Upper lobe of right lung (tissue), 1 donor: ENCODE measurements at regions not wholly inside any gene's neighbourhood (a gene's known extent, or its start where the extent isn't known, plus 50 kb on each side); places are given as distances from the start of the nearest gene placed in this dataset.

Experiments used
- ATAC-seq: fragments of 200-7000 bp; cut with Tn5 transposase; one replicate; pipeline ENCODE4 v1.9.1; 2020; ENCODE audit warnings: mild to moderate bottlenecking, moderate library complexity
- DNase-seq: peaks from one replicate; pipeline ENCODE4 v3.0.0-alpha.2; 2020
- H3K27ac ChIP-seq: fragments of 200-600 bp; one replicate; pipeline ENCODE4 v1.8.0; 2022
- H3K27me3 ChIP-seq: fragments of 200-600 bp; one replicate; pipeline ENCODE4 v1.8.0; 2022; ENCODE audit warnings: mild to moderate bottlenecking
- H3K36me3 ChIP-seq: fragments of 200-600 bp; one replicate; pipeline ENCODE4 v1.8.0; 2022
- H3K4me1 ChIP-seq: fragments of 200-600 bp; one replicate; pipeline ENCODE4 v1.8.0; 2022
- H3K4me3 ChIP-seq: fragments of 200-600 bp; one replicate; pipeline ENCODE4 v1.8.0; 2022; ENCODE audit warnings: mild to moderate bottlenecking
- H3K9me3 ChIP-seq: fragments of 200-600 bp; one replicate; pipeline ENCODE4 v1.8.0; 2022
- intact Hi-C: fragments of 100-400 bp; cut with DNase I; formaldehyde crosslinking; loops from one replicate; pipeline ENCODE4 v1.11.0; 2022
- TF ChIP-seq, protein P1 (sequence below): fragments of 200-600 bp; IDR thresholded peaks from one replicate; pipeline ENCODE4 v1.8.0; 2022; ENCODE audit warnings: antibody characterized with exemption
- donor health status: DM: no; HTN: yes; CAD: no; lungs with severe emphysema.

DNA sequence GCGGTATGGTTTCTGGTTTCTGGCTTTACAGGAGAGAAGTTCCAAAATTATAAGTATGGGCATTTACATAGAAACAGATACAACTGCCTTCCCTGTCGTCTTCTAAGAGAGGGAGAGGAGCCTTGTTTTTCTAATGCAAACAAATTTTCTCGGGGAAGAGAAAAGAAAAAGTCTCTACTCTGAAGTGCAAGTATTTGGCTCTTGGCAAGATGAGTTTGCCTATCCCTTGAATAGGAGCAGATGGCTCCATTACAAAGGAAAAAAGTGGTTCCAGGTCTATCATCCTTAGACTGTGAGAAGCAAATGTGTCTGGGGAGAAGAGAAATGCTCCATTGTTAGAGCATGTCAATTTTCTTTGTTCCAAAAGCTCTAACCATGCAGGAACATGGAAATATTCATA is 455.6 kb downstream of the BUD13 start:
- intact Hi-C loops = no loop called here
- H3K9me3 ChIP-seq = no peaks in the 10 kb centered on the region
- peaks cover 17% of the 10 kb centered on the region for H3K4me1 ChIP-seq
- no peak overlapping the region for H3K4me3 ChIP-seq
- H3K36me3 ChIP-seq = no peaks in the 10 kb centered on the region
- H3K27ac ChIP-seq = no peak overlapping the region
- H3K27me3 ChIP-seq = no peaks in the 10 kb centered on the region
- DNase-seq = no peak
- ATAC-seq = no peak
- TF ChIP-seq, protein P1, sequence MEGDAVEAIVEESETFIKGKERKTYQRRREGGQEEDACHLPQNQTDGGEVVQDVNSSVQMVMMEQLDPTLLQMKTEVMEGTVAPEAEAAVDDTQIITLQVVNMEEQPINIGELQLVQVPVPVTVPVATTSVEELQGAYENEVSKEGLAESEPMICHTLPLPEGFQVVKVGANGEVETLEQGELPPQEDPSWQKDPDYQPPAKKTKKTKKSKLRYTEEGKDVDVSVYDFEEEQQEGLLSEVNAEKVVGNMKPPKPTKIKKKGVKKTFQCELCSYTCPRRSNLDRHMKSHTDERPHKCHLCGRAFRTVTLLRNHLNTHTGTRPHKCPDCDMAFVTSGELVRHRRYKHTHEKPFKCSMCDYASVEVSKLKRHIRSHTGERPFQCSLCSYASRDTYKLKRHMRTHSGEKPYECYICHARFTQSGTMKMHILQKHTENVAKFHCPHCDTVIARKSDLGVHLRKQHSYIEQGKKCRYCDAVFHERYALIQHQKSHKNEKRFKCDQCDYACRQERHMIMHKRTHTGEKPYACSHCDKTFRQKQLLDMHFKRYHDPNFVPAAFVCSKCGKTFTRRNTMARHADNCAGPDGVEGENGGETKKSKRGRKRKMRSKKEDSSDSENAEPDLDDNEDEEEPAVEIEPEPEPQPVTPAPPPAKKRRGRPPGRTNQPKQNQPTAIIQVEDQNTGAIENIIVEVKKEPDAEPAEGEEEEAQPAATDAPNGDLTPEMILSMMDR = no peak

DNA sequence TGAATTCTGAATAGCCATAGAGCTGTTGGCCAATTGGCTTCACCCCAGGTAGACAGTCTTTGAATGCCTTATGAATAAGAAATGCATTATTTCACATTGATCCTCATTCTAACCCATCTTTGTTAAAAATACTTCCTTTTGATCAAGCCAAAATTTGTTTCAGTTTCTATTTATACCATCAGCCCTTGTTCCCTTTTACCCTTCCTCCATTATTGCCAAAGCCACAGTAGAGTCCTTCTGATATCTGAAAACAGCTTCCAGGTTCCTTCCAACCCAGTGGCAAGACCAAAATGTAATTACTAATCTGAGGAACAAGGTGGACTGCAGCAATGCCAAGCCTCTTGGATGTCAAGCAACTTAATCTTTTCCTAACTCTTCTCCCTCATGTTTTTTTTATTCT is 458.8 kb downstream of the BUD13 start:
- Histone ChIP-seq H3K4me3 (no peak overlapping the region), H3K27me3 (no peaks in the 10 kb centered on the region), H3K4me1 (peaks cover 18% of the 10 kb centered on the region), H3K27ac (no peak overlapping the region), H3K9me3 (no peaks in the 10 kb centered on the region), H3K36me3 (no peaks in the 10 kb centered on the region)
- ATAC-seq (peak; percentile 55), DNase-seq (no peak)
- TF ChIP-seq, protein P1 = no peak
- intact Hi-C loops = no loop called here

DNA sequence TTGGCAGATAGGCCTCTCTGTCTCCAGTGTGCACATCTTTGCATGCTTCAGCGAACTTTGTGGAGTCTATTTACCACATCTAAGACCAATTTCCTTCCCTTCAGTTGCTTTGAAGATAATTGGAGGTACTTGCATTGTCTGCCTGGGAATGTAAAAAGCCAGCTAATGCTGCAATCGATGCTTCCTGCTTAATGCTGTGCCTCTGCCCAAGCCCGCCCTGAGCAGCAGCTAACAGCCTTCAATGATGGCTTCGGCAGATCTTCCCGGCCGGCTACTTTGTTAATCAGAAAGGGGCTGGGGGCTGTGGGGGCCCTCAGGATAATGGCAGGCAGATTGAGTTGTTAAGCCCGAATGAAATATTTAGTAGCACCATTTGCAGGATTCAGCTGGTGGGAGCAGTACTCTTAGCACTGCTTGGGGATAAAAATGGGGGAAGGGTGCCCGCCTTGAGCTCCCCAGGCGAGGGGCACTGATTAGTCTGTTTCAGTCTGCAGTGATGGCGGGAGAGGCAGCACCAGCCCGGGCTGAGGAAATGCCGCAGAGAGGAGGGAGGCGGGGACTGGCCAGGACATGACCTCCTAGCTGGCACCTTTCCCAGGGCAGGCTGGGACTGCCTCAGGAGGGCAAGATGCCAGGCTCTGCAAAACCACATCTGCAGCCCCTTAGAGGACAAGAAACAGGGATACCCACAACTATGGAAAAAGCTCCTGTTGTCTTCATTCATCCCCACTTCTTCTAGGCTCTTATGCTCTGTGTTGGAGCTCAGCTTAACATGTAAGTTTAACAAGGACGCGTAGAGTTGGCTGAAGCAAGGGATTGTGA is 460.0 kb downstream of the BUD13 start:
- TF ChIP-seq, protein P1 = no peak
- intact Hi-C loops = no loop called here
- H3K4me3 ChIP-seq = no peak overlapping the region
- no peaks in the 10 kb centered on the region for H3K27me3 ChIP-seq
- peak; percentile 90 for DNase-seq
- peaks cover 18% of the 10 kb centered on the region for H3K4me1 ChIP-seq
- no peak overlapping the region for H3K27ac ChIP-seq
- H3K36me3 ChIP-seq = no peaks in the 10 kb centered on the region
- H3K9me3 ChIP-seq = no peaks in the 10 kb centered on the region
- peak; percentile 95 for ATAC-seq

DNA sequence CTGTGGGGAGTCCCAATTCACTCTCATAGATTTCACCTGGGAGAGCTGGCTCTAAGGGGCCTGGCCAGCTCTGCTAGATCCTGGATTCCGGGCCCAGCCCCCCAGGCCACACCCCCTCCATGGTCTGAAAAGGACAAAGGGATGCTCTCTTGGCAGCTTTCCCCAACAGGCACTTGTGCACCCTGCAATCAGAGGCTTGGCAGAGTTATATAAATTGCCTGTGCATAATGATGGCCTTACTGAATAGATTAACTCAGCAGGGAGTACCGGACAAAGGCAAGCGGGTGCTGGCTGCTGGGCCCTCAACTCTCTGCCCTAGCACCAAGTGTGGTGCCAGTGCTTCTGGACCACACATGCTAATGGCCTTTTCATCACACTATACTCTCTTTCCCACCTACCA is 461.6 kb downstream of the BUD13 start:
- peaks cover 18% of the 10 kb centered on the region for H3K4me1 ChIP-seq
- H3K4me3 ChIP-seq = no peak overlapping the region
- H3K9me3 ChIP-seq = no peaks in the 10 kb centered on the region
- no peak for DNase-seq
- H3K27me3 ChIP-seq = no peaks in the 10 kb centered on the region
- ATAC-seq = no peak
- H3K36me3 ChIP-seq = no peaks in the 10 kb centered on the region
- H3K27ac ChIP-seq = no peak overlapping the region
- TF ChIP-seq, protein P1 = no peak
- intact Hi-C loops = no loop called here

DNA sequence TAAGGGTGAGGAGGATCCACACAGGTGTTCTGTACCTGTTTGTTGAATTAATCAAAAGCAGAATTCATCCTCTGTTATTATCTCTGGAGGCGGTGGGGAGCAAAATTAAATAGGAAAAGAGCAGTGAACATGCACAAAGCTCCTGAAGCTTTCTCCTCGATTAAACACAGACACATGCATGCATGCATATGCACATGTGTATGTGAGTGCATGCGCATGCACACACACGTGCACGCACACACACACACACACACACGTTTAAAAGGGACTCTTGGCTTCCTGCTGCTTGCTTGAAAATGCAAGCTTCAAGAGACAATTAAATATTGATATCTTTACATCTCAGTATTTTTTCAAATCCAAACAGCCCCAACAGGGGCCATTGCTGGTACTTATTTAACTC is 462.1 kb downstream of the BUD13 start:
- DNase-seq (no peak), ATAC-seq (no peak)
- Histone ChIP-seq H3K4me1 (peaks cover 18% of the 10 kb centered on the region), H3K27ac (no peak overlapping the region), H3K4me3 (no peak overlapping the region), H3K27me3 (no peaks in the 10 kb centered on the region), H3K9me3 (no peaks in the 10 kb centered on the region), H3K36me3 (no peaks in the 10 kb centered on the region)
- intact Hi-C loops = no loop called here
- TF ChIP-seq, protein P1 = no peak
